Spleen (tissue), 7 donors: ENCODE measurements at regions not wholly inside any gene's neighbourhood (a gene's known extent, or its start where the extent isn't known, plus 50 kb on each side); places are given as distances from the start of the nearest gene placed in this dataset.

Experiments used
- POLR2A ChIP-seq, 3 donors: fragments of 450-650 bp; IDR thresholded peaks; one replicate each; pipeline ENCODE4 v1.5.1; 2017; ENCODE audit warnings: antibody characterized with exemption in 3 of 3, mild to moderate bottlenecking in 1 of 3
- POLR2AphosphoS5 ChIP-seq, 3 donors: sonication (generic); formaldehyde crosslinking; IDR thresholded peaks; one replicate each; pipeline ENCODE4 v1.5.1; 2017; ENCODE audit warnings: antibody characterized with exemption in 3 of 3
- TF ChIP-seq, protein P1 (sequence below), 11 experiments: fragments of 200-600 bp in 7 of 11; fragments of 450-650 bp in 4 of 11; sonication (generic) in 4 of 11; IDR thresholded peaks in 8 of 11; conservative IDR thresholded peaks in 3 of 11; 1 replicate in 7 of 11; 2 replicates in 4 of 11; pipeline versions ENCODE4 v1.4.0 to v1.8.0; 2016 to 2021; ENCODE audit warnings: antibody characterized with exemption in 11 of 11, inconsistent platforms in 4 of 11, mild to moderate bottlenecking in 1 of 11
- donor health status: DM: no; HTN: no; CAD: no; lungs with moderate emphysema.
- donor health status: DM: no; HTN: no; CAD: no.
- donor health status: DM: no; HTN: no; CAD: no.

DNA sequence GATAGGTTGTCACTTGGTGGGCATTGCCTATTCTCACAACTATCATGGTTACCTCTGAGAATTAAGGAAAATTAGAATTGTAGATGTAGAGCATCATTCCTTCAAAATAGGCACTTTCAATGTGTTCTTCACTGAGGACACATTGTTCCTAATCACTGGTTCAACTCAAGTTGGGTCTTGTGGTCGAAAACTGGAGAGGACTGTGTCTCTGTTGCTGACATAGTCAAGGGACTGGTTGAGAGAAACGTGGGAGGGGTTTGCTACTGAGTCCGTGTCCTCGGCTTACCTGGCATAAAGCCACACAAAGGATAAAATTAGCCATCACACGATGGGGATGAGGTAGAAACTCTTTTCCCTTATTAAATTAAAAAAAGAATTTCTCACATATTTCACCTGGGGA, 205.9 kb upstream of the CD180 start:
- no peak for TF ChIP-seq POLR2AphosphoS5 (IDR thresholded peaks at IDR 0.05)
- TF ChIP-seq POLR2A (IDR thresholded peaks at IDR 0.05): no peak
- TF ChIP-seq, protein P1, sequence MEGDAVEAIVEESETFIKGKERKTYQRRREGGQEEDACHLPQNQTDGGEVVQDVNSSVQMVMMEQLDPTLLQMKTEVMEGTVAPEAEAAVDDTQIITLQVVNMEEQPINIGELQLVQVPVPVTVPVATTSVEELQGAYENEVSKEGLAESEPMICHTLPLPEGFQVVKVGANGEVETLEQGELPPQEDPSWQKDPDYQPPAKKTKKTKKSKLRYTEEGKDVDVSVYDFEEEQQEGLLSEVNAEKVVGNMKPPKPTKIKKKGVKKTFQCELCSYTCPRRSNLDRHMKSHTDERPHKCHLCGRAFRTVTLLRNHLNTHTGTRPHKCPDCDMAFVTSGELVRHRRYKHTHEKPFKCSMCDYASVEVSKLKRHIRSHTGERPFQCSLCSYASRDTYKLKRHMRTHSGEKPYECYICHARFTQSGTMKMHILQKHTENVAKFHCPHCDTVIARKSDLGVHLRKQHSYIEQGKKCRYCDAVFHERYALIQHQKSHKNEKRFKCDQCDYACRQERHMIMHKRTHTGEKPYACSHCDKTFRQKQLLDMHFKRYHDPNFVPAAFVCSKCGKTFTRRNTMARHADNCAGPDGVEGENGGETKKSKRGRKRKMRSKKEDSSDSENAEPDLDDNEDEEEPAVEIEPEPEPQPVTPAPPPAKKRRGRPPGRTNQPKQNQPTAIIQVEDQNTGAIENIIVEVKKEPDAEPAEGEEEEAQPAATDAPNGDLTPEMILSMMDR (IDR thresholded peaks at IDR 0.05 in 8 of 11, conservative IDR thresholded peaks at IDR 0.05 in 3 of 11): no peak
